ENCODE measurements at regions not wholly inside any gene's neighbourhood (a gene's known extent, or its start where the extent isn't known, plus 50 kb on each side); places are given as distances from the start of the nearest gene placed in this dataset.
"Not testable (repeated sequence)": the region's sequence is repeated elsewhere in the genome, so short reads cannot be mapped to it uniquely, and the experiment has no call there.

GRCh38 chr1:188166654-188167053 is 1337.9 kb downstream of the PLA2G4A start:
- TF ChIP-seq CTCF (IDR thresholded peaks at IDR 0.05; ENCODE audit: low read depth, low read length), result no peak
- no peak overlapping the region for H3K4me3 ChIP-seq (ENCODE audit: low read depth, low read length)

- H3K4me3 ChIP-seq (ENCODE audit: low read depth, low read length), result no peak overlapping the region
- TF ChIP-seq CTCF (IDR thresholded peaks at IDR 0.05; ENCODE audit: low read depth, low read length), result no peak
Observed at GRCh38 chr1:188169971-188170370, 1341.2 kb downstream of the PLA2G4A start.

GRCh38 chr1:188170411-188170810 is 1341.7 kb downstream of the PLA2G4A start:
- TF ChIP-seq CTCF (IDR thresholded peaks at IDR 0.05; ENCODE audit: low read depth, low read length), result no peak
- no peak overlapping the region for H3K4me3 ChIP-seq (ENCODE audit: low read depth, low read length)

GRCh38 chr1:188170935-188171334 is 1342.2 kb downstream of the PLA2G4A start:
- TF ChIP-seq CTCF (IDR thresholded peaks at IDR 0.05; ENCODE audit: low read depth, low read length), result no peak
- H3K4me3 ChIP-seq (ENCODE audit: low read depth, low read length), result no peak overlapping the region

GRCh38 chr1:188182063-188182462 is 1353.3 kb downstream of the PLA2G4A start:
- H3K4me3 ChIP-seq (ENCODE audit: low read depth, low read length), result not testable (repeated sequence)

- no peak overlapping the region for H3K4me3 ChIP-seq (ENCODE audit: low read depth, low read length)
- no peak for TF ChIP-seq CTCF (IDR thresholded peaks at IDR 0.05; ENCODE audit: low read depth, low read length)
Observed at GRCh38 chr1:188188317-188188716, 1359.6 kb downstream of the PLA2G4A start.

GRCh38 chr1:188194916-188195315 is 1366.2 kb downstream of the PLA2G4A start:
- H3K4me3 ChIP-seq (ENCODE audit: low read depth, low read length), result no peak overlapping the region
- no peak for TF ChIP-seq CTCF (IDR thresholded peaks at IDR 0.05; ENCODE audit: low read depth, low read length)

GRCh38 chr1:188218289-188218688 is 1389.5 kb downstream of the PLA2G4A start:
- no peak overlapping the region for H3K4me3 ChIP-seq (ENCODE audit: low read depth, low read length)
- no peak for TF ChIP-seq CTCF (IDR thresholded peaks at IDR 0.05; ENCODE audit: low read depth, low read length)

Measured in WI38 (cell line).